Stomach (tissue), 8 donors: ENCODE measurements at regions not wholly inside any gene's neighbourhood (a gene's known extent, or its start where the extent isn't known, plus 50 kb on each side); places are given as distances from the start of the nearest gene placed in this dataset.

Experiments used
- DNase-seq, 2 donors: peaks; one replicate each; pipeline versions ENCODE4 v3.0.0 to v3.0.0-alpha.2; 2013 to 2019
- H3K27ac ChIP-seq, 5 donors: fragments of 200-600 bp in 4 of 5; sonication (generic) in 4 of 5; one replicate each; pipeline ENCODE4 v1.5.1; 2013 to 2019; ENCODE audit warnings: mild to moderate bottlenecking in 1 of 5, moderate library complexity in 1 of 5
- H3K27me3 ChIP-seq, 3 donors: fragments of 200-600 bp; sonication (generic); one replicate each; pipeline ENCODE4 v1.5.1; 2017 to 2019; ENCODE audit warnings: mixed run types in 1 of 3
- H3K36me3 ChIP-seq, 4 donors: fragments of 200-600 bp; sonication (generic); 1 replicate in 3 of 4; 2 replicates in 1 of 4; pipeline ENCODE4 v1.5.1; 2016 to 2019
- H3K4me1 ChIP-seq, 4 donors: fragments of 200-600 bp; sonication (generic); one replicate each; pipeline ENCODE4 v1.5.1; 2016 to 2019
- H3K4me3 ChIP-seq, 4 donors: fragments of 200-600 bp; sonication (generic) in 3 of 4; one replicate each; pipeline ENCODE4 v1.5.1; 2016 to 2019; ENCODE audit warnings: mild to moderate bottlenecking in 1 of 4
- H3K9me3 ChIP-seq, 4 donors: fragments of 200-600 bp; sonication (generic); one replicate each; pipeline ENCODE4 v1.5.1; 2016 to 2019
- EP300 ChIP-seq: sonication (generic); formaldehyde crosslinking; IDR thresholded peaks from one replicate; pipeline ENCODE4 v1.6.1; 2017; ENCODE audit warnings: antibody characterized with exemption
- POLR2A ChIP-seq, 4 donors: fragments of 450-650 bp; IDR thresholded peaks; one replicate each; pipeline ENCODE4 v1.6.1; 2016; ENCODE audit warnings: antibody characterized with exemption in 4 of 4, control low read depth in 2 of 4, mild to moderate bottlenecking in 1 of 4, moderate library complexity in 1 of 4
- POLR2AphosphoS5 ChIP-seq, 3 donors: sonication (generic); formaldehyde crosslinking; IDR thresholded peaks; one replicate each; pipeline ENCODE4 v1.6.1; 2016; ENCODE audit warnings: antibody characterized with exemption in 3 of 3
- WGBS, 5 donors: extraction: QIAGEN DNeasy Blood & Tissue Kit in 3 of 5; methylation state at CpG; one replicate each; pipeline versions ENCODE4 v1.1.5 to v1.1.7; 2013 to 2018; 5-methylcytosine and 5-hydroxymethylcytosine counted together
- intact Hi-C: fragments of 100-400 bp; cut with DNase I; formaldehyde crosslinking; loops from one replicate; pipeline ENCODE4 v1.15.1; 2023; ENCODE audit warnings: low total_unique reads
- TF ChIP-seq, protein P1 (sequence below), 7 experiments: fragments of 450-650 bp in 4 of 7; fragments of 200-600 bp in 3 of 7; sonication (generic) in 3 of 7; IDR thresholded peaks; one replicate each; pipeline ENCODE4 v1.5.1; 2016 to 2019; ENCODE audit warnings: antibody characterized with exemption in 7 of 7, control low read depth in 2 of 7, mild to moderate bottlenecking in 1 of 7
- donor health status: healthy with polysubstance abuse.
- donor health status: Bipolar disorder and iron deficiency.
- donor health status: healthy.

DNA sequence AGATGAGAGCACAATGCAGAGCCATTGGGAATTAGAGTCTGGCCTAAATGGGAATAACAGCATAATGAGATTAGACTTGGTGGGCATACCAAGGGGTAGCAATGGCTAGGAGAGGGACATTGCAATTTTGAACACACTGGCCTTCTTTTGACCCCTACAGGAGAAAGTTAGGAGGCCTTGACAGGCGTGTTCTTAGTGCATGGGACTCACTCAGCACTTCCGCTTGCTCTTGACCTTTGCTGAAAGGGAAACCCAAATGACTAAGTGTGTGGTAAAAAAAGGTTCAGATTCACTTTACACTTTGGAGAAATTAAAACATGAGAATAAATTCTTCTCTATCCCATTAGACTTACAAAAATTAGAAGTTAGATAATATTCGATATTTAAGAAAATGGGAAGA is 317.4 kb downstream of the DIPK2A start:
- no peaks in the 10 kb centered on the region for H3K36me3 ChIP-seq
- no peak for DNase-seq
- no peak overlapping the region for H3K27ac ChIP-seq
- H3K27me3 ChIP-seq, result no peaks in the 10 kb centered on the region
- TF ChIP-seq EP300 (no peak), POLR2A (IDR thresholded peaks at IDR 0.05) (no peak), POLR2AphosphoS5 (IDR thresholded peaks at IDR 0.05) (no peak)
- TF ChIP-seq, protein P1, sequence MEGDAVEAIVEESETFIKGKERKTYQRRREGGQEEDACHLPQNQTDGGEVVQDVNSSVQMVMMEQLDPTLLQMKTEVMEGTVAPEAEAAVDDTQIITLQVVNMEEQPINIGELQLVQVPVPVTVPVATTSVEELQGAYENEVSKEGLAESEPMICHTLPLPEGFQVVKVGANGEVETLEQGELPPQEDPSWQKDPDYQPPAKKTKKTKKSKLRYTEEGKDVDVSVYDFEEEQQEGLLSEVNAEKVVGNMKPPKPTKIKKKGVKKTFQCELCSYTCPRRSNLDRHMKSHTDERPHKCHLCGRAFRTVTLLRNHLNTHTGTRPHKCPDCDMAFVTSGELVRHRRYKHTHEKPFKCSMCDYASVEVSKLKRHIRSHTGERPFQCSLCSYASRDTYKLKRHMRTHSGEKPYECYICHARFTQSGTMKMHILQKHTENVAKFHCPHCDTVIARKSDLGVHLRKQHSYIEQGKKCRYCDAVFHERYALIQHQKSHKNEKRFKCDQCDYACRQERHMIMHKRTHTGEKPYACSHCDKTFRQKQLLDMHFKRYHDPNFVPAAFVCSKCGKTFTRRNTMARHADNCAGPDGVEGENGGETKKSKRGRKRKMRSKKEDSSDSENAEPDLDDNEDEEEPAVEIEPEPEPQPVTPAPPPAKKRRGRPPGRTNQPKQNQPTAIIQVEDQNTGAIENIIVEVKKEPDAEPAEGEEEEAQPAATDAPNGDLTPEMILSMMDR (IDR thresholded peaks at IDR 0.05), result no peak
- intact Hi-C loops, result no loop called here
- no peaks in the 10 kb centered on the region for H3K4me1 ChIP-seq
- peaks cover 0 to 8% (median 0%) of the 10 kb centered on the region in 4 donors for H3K9me3 ChIP-seq
- WGBS, 5 donors, result 88 to 94% (median 90%) methylated on average over 3 of the region's 3 CpGs
- H3K4me3 ChIP-seq, result no peak overlapping the region

DNA sequence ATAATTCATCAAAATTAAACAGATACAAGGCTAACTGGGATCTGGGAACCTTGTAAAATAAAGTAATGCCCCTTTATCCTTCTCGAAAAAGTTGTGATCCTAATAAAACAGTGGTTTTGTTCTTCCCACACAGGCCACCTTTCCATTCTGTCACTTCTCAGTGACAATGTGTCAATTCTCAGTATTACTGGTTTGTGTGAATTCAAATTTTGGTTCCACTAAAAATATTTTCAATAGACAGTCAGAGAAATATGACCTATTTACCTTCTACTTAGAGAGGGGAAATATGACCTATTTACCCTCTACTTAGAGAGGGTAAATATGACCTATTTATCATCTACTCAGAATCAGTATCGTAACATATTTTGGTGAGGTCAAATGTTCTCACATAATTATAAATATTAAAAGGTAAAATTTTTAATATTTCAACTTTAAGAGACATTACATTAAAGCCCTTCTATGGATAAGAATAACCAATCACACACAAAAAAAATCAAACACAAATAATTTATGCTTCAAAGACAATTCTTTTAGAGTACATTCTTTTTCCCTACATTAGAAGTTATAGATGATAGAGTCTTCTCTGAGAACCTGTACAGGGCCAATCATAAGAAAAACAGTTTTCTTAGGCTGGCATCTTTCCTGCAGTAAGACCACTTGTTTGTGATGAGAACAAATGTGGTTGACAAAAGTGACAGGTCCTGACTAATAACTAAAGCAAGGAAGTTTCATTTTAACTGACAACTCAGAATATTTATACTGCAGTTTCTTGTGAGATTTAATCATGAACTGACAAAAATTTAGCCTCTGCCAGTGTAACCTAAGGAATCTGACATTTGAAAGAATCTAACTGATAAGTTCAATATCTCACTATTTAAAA is 323.3 kb downstream of the DIPK2A start:
- WGBS, 5 donors, result 65 to 81% (median 75%) methylated on average over 2 of the region's 2 CpGs
- no peaks in the 10 kb centered on the region for H3K36me3 ChIP-seq

DNA sequence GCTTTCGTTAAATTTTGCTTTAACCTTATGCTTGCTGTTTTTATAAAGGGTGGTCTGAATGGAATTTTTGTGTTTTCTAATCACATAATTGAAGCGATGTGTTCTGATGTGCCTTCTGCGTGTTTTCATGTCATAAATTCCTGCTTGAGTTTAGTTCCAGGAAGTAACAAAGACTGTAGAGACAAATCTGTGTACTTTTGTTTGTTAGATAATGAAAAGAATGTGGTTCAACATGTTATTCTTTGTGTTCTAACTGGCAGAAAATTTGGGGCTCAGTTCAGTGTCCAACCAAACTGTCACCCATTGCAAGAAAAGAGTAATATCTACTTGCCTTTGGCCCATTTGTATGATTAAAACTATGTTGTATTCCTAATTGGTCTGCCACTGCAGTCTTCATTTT is 324.0 kb downstream of the DIPK2A start:
- WGBS, 5 donors, result 20 to 46% (median 40%) methylated on average over 3 of the region's 3 CpGs
- no peaks in the 10 kb centered on the region for H3K36me3 ChIP-seq
- H3K9me3 ChIP-seq, result peaks cover 0 to 8% (median 0%) of the 10 kb centered on the region in 4 donors
- TF ChIP-seq, protein P1 (IDR thresholded peaks at IDR 0.05), result no peak
- TF ChIP-seq POLR2A (IDR thresholded peaks at IDR 0.05) (no peak), POLR2AphosphoS5 (IDR thresholded peaks at IDR 0.05) (no peak), EP300 (no peak)
- no peaks in the 10 kb centered on the region for H3K27me3 ChIP-seq
- no peak overlapping the region for H3K4me3 ChIP-seq
- H3K27ac ChIP-seq, result no peak overlapping the region
- no peaks in the 10 kb centered on the region for H3K4me1 ChIP-seq
- DNase-seq, result peak in 1 of 2 donors; percentile 8
- intact Hi-C loops, result no loop called here

More for the DNA sequence above, 323.3 kb downstream of the DIPK2A start:
- TF ChIP-seq, protein P1 (IDR thresholded peaks at IDR 0.05), result no peak
- TF ChIP-seq POLR2A (IDR thresholded peaks at IDR 0.05) (no peak), EP300 (no peak), POLR2AphosphoS5 (IDR thresholded peaks at IDR 0.05) (no peak)
- no peak for DNase-seq
- intact Hi-C loops, result no loop called here
- H3K4me1 ChIP-seq, result no peaks in the 10 kb centered on the region
- no peak overlapping the region for H3K4me3 ChIP-seq
- peaks cover 0 to 8% (median 0%) of the 10 kb centered on the region in 4 donors for H3K9me3 ChIP-seq
- no peaks in the 10 kb centered on the region for H3K27me3 ChIP-seq
- no peak overlapping the region for H3K27ac ChIP-seq

DNA sequence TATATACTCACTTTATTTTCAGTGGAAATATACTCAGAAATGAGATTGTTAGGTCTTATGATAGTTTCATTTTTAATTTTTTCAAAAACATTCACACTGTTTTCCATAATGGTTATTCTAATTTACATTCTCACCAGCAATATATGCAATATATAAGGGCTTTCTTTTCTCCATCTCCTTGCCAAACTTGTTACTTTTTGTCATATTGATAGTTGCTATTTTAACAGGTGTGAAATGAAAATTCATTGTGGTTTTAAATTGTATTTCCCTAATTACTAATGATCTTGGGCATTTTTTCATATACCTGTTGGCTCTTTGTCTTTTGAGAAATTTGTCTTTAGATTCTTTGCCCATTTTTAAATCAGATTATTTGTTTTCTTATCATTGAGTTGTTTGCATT is 325.2 kb downstream of the DIPK2A start:
- no peaks in the 10 kb centered on the region for H3K27me3 ChIP-seq
- intact Hi-C loops, result no loop called here
- no peaks in the 10 kb centered on the region for H3K4me1 ChIP-seq
- H3K36me3 ChIP-seq, result no peaks in the 10 kb centered on the region
- H3K9me3 ChIP-seq, result peaks cover 0 to 4% (median 0%) of the 10 kb centered on the region in 4 donors
- H3K27ac ChIP-seq, result no peak overlapping the region
- TF ChIP-seq, protein P1 (IDR thresholded peaks at IDR 0.05), result no peak
- no peak for TF ChIP-seq EP300
- no peak for TF ChIP-seq POLR2A (IDR thresholded peaks at IDR 0.05)
- TF ChIP-seq POLR2AphosphoS5 (IDR thresholded peaks at IDR 0.05), result no peak
- no peak for DNase-seq
- H3K4me3 ChIP-seq, result no peak overlapping the region
